HPDE6-E6E7 (cell line): ENCODE measurements at regions not wholly inside any gene's neighbourhood (a gene's known extent, or its start where the extent isn't known, plus 50 kb on each side); places are given as distances from the start of the nearest gene placed in this dataset.
"Not testable (repeated sequence)": the region's sequence is repeated elsewhere in the genome, so short reads cannot be mapped to it uniquely, and the experiment has no call there.

ENCODE experiments used
- DNase-seq: peaks from one replicate; pipeline ENCODE4 v3.0.0; 2011; ENCODE audit warnings: missing footprints; ENCODE audit errors: extremely low spot score

DNA sequence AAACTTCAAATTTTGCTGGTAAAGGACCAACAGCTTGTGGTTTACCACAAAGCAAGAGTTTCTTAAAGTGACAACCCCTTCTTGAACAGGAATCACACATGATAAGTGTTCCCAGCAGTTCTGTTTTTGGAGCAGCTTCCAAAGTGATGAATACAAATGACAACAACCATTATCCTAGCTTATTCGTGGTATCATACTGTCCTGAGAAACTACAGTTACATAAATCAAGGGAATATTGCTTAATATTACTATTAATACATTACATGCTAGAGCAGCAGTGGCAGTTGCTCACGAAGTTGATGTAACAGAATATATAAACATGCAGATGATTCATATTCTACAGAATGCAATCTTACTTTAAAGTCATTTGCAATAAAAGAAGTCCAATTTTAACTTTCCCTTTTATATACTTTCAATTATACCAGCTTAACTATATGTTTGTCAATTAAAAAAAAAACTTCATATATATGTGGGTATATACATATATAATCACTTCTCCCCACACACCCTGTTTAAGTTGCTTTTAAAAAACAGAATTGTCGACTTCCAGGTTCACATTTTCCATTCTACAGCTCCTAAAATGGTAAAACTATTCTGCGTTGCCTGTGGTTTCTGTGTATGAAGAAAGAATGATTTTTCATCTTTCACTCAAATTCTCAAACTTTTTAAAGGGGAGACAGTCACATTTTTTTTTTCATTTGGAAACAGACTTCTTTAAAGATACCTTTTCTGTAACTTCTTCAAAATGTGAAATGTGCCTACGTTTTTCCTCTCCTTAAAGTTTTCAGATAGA lies 713.6 kb downstream of the TDRD15 start:
- no peak for DNase-seq

DNA sequence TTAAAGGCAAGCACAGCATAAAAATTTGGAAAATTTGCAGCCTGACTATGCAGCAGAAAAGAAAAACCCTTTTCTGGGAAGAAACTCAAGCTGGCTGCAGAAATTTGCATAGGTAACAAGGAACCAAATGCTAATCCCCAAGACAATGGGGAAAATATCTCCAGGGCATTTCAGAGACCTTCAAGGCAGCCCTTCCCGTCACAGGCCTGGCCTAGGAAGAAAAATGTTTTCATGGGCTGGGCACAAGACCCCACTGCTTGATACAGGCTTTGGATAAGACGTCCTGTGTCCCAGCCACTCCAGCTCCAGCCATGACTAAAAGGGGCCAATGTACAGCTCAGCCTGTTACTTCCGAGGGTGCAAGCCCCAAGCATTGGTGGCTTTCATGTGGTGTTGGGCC lies 717.6 kb downstream of the TDRD15 start:
- DNase-seq, result no peak

DNA sequence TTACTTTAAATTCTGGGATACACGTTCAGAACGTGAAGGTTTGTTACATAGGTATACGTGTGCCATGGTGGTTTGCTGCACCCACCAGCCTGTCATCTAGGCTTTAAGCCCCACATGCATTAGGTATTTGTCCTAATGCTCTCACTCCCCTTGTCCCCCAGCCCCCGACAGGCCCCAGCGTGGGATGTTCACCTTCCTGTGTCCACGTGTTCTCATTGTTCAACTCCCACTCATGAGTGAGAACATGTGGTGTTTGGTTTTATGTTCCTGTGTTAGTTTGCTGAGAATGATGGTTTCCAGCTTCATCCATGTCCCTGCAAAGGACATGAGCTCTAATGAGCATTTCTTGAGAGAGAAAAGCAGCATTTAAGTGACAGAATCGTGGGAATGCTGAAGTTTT lies 726.6 kb downstream of the TDRD15 start:
- DNase-seq, result not testable (repeated sequence)

DNA sequence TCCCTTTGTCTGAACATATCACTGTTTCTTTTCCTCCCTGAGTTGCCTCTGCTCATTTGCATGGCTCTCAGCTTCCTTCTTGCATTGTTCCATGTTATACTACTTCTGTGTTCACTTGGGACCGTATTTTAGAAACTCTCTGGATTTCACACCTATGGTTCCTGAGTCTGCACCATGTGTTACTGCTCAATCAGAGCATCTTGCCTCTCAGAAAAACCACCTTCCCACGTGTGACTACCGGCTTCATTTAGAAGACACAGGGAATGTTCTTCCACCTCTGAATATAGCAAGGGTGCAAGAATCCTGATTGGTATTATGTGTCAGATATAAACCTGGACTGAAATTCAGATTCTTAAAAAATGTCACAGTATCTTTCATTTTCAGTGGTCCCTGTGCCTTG lies 731.2 kb downstream of the TDRD15 start:
- DNase-seq, result no peak

DNA sequence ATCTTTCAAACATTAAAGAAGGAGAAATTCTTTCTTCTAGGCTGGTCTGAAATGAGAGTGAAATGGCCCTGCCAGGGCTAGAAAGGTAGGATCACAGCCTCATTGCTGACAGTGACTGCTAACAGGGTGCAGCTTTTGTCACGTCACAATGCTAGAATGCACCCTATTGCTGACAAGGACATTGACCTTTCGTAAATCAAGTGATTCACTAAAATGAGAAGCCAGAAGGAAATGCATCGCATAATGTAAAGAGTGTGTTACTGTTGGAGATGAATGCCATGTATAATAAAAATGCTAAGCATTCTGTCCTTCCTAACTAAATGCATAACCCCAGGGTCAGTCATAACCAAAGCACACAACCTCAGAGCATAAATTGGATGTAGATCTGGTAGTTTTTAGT lies 732.9 kb downstream of the TDRD15 start:
- DNase-seq, result no peak

DNA sequence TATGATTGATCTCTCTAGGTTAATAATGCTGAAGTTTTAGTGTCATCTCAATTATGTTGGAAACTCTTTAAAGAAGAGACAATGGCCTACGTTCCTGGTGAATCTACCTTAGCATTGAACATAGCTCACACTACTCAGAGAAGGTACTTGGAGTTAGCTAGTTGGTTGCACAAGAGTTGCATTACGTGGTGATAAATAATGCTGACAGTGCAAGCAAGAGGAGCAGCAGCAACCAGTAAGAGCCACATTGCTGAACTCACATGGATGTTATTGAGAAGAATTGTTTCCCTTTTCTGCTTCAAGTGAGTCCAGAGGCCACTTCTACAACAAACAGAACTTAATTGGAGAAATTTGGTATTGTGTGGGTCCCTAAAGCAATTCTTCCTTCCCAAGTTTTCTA lies 737.1 kb downstream of the TDRD15 start:
- DNase-seq, result no peak

DNA sequence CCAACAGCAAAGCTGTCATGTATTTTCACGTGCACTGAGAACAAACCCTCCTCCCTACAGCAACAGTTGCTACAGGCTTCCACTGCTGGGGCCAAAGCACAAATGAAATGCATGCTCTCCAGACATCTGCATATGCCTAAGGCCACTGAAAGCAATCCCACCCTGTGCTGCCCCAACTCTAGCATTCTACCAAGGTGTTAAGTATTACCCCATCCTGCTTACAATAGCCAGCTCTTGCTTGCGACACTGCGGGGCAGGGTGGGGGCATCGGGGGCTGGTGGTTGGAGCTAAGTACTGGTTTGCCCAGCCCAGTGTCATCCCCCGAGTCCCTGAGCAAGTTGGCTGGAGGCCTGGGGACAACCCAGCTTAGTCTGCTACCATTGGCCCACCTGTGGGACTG lies 742.5 kb downstream of the TDRD15 start:
- DNase-seq, result no peak

DNA sequence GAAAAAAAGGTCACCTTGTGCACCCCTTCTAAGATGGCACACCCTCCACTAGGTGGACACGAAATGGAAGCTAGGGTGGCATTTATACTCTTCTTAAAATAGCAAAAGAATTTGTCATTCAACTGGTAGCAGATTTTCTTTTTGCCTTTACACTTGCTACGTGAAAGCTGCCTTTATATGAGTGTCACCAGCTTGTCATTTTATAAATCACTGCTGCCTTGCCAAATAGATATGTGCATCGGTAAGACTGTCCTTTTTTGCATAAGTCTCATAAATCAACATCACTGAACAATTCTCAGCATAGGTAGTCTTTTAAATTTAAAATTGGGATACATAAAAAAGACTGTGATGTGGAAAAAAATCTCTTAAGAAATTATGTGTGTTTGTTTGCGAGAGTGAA lies 764.1 kb downstream of the TDRD15 start:
- no peak for DNase-seq

DNA sequence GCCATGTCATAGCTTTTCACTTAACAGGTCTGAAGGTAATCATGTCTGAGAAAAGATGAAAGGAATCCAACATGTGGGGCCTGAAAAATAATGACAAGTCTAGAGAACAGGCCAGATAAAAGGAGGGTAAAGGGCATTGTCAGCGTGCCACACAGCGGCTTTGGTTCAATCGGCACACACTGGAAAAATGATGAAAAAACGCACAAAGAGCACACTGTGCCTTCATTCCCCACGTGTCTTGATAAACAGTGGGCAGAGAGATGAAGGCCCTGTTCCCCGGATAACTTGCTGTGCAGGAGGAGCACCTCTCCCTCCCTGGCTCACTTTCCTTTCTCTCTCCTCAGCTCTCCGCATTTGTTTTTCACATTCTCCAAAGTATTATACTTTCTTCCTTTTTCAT lies 766.3 kb downstream of the TDRD15 start:
- DNase-seq, result no peak

DNA sequence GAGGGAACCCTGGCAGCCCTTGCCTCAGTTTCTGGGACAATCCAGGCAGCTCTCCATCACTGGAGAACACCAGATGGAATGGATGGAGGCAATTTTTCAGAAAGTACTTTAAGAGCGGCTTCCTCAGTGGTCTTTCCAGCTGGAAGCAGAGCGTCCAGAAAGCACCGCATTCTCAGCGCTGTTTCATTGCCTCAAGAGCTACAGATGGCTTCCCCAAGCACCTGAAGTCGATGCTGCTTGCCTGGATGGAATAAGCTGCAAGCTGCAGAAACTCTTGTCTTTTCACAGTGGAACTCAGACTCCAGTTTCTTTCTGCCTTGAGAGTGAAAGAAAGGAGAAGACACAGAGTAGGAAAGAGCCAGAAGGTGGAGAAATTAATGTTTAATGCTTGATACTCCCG lies 766.9 kb downstream of the TDRD15 start:
- no peak for DNase-seq

DNA sequence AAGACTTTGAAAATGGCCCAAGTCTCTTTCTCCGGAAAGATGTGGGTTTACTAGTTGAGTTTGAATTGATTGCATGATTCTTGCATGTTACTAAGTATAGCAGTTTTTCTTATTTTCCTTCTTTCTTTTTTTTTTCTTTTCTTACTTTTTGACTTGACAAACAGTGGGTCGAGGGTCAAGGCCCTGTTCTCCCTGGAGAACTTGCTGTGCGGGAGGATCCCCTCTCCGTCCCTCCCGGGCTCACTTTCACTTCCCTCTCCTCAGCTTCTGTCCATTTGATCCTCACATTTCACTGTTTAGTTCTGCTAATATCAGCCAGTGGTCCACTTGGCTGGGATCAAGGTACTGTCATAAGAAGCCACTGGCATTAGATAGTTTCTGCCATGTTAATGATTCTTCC lies 767.4 kb downstream of the TDRD15 start:
- DNase-seq, result no peak

DNA sequence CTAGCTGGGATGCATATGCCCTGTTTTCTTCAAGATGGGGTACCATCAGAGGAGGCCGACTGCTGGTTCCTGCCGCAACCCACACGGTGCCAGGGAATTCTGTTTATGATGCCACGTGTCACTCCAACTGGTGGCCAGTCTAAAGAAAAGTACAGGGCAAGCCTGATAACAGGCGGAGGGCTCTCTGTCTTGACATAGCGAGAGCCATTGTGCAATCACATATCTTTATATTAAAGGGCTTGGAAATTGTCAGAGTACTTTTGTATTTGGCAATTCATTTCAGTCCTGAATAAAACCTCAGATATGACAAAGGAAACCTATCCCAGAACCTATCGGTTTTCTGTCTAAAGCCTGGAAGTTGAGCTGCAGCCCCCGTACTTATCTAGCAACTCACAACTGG lies 768.4 kb downstream of the TDRD15 start:
- DNase-seq, result no peak

DNA sequence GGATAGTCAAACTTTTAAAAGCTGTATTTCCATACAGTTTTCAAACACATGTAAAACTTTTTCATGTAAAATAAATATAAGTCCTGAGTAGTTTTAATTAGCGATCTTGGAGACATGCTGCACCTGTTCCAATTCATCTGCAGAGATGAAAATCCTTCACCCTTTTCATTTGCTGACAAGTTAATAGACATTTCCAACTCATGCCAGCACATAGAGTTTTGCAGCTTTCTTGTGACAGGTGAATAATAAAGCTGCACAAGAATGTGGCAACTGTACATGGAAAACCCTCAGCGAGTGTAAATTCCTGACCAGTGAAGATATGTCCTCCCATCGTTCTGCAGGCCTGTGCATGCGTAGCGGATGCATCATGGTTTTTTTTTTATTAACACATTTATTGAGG lies 771.4 kb downstream of the TDRD15 start:
- no peak for DNase-seq

DNA sequence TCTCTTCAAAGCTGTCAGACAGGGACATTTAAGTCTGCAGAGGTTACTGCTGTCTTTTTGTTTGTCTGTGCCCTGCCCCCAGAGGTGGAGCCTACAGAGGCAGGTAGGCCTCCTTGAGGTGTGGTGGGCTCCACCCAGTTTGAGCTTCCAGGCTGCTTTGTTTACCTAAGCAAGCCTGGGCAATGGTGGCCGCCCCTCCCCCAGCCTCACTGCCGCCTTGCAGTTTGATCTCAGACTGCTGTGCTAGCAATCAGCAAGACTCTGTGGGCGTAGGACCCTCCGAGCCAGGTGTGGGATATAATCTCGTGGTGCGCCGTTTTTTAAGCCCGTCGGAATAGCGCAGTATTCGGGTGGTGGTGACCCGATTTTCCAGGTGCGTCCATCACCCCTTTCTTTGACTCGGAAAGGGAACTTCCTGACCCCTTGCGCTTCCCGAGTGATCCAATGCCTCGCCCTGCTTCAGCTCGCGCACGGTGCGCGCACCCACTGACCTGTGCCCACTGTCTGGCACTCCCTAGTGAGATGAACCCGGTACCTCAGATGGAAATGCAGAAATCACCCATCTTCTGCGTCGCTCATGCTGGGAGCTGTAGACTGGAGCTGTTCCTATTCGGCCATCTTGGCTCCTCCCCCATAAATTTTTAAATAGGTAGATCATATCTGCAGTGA lies 785.1 kb downstream of the TDRD15 start:
- not testable (repeated sequence) for DNase-seq

DNA sequence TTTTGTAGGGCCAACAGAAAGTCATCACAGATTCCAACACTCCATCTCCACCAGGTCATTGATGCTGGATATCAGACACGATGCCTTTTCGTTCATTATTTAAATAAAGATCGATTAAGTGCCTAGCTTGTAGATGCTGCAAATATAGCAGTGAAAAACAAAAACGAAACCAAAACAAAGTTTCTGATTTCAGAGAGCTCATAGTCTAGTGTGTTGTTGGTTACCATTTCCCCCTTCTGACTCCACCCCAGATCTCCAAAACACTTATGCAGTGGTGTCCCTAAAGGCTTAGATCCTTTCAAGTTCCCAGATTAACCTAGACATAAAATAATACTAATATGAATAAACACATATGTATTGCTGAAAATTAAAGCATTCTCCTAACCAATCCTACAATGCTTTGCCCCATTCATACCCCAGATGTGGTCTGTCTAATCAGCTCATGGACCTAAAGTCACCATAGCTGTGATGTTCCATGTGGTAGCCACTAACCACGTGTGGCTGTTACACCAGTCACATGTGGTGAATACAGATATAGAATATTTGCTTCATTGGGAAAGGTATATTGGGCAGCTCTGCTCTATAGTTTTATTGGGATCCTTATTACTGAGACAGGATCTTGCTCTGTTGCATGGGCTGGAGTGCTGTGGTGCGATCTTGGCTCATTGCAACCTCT lies 787.2 kb downstream of the TDRD15 start:
- no peak for DNase-seq

DNA sequence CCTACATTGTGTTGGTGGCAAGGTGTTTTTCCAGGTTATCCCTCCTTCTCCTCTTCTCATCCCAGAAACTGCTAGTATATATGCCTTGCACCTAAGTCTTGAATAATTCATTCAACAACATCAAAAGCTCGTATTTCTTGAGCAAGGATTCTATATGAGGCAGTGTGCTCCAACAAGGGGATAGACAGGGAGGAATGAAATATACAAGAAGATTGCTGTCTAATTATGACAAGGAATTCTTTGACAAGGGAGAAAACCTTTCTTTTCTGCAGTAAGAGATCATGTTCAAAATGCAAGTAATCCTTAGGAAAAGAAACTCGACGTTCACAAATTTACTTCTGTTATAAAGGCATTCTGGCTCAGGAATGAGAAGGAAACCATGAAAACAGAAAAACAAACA lies 788.6 kb downstream of the TDRD15 start:
- no peak for DNase-seq

DNA sequence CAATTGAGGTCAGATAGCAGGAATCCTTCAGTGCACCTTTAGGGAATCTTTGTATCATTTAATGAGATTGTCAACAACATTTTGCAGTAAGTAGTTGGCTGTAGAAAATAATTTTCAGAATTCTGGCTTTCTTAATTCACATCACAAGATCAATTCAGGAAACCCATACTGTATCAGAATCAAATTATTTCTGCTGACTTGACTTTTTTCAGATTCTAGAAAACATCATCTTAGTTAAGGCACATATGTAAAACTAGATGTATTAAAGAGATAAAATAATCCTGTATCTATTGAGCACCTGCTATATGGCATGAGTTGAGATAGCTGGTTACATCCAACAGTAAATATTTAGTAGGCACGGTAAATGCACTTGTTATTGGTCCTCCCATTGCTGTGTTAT lies 791.4 kb downstream of the TDRD15 start:
- no peak for DNase-seq

DNA sequence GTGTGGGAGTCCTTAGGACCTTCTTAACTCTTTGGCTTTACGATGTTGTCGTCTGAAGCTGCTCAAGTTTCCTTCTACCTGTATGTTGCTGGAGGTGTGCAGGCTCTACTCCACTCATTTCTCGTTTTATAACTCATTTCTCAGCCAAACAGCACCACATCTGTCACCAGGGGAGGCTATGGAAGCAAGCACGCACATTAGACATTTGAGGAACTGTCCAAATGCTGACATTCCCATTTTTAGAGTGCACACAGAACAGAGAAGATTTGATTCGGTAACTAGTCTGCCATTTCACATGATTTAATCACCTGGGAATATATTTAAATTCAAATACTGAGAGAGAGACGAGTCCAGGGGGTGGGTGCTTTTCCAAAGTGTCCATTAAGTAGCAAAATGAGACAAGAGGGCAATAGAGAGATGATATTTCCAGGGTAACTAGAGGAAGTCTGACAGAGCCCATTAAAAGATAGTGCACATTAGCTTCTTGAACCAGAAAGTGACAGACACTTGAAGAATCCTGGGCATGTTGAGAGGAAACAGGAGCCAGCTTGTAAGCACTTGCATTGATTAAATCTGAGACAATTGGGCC lies 793.3 kb downstream of the TDRD15 start:
- no peak for DNase-seq

DNA sequence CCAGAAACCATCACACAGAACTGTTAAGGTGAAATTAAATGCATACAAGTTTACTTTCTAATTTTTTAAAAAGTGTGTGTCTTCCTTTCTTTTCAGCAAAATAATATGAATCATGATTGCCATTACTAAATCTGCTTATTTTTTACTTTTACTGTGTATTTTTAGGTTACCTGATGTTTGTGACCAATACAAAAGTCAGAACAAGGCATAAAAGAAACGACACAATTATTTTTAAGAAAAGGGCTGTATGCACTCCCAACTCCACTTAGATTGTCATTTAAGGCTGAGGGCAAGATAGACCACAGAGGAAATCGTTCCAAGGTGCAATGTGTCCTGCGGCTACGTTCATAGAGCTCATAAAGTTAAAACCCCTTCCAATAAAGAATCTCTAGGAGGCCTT lies 797.0 kb downstream of the TDRD15 start:
- no peak for DNase-seq

DNA sequence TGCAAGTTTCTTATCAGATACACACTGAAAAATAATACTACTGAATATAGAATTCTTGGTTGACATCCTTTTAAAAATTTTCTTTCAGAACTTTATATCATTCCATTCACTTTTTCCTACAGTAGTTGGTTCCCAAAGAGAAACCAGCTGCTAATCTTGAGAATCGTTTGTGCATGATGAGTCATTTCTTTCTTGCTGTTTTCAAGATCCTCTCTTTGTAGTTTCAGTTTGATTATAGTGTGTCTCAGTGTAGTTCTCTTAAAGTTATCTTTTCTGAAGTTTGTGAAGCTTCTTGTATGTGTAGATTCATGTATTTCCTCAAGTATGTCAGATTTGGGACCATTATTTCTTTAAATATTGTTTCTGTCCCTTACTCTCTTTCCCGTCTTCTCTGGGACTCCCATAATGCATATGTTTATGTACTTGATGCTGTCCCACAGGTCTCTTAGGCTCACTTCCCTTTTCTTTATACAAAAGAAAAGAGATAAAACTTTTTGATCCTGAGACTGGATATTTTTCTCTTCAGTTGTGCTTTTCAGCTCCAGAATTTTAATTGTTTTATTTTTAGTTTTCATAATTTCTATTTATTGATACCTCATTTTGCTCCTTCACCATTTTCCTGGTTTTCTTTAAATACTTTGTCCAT lies 801.0 kb downstream of the TDRD15 start:
- DNase-seq, result no peak

DNA sequence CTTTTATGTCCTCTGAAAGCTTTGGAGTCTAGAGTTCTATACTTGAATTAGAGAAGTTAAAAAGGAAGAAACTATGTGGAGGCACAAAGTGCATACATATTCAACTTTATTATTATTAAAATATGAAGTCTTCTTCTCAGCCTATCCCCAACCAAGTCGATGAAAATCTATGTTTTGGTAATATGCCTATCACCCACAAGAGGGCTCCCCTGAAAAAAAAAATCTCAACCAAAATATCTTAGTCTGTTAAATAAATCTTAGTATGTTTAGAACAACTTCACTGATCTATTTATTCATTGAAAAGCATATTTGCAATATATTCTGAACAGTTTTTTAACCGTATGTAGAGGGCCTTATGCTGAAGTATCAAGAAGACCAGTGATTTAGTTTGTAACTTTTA lies 804.5 kb downstream of the TDRD15 start:
- no peak for DNase-seq

DNA sequence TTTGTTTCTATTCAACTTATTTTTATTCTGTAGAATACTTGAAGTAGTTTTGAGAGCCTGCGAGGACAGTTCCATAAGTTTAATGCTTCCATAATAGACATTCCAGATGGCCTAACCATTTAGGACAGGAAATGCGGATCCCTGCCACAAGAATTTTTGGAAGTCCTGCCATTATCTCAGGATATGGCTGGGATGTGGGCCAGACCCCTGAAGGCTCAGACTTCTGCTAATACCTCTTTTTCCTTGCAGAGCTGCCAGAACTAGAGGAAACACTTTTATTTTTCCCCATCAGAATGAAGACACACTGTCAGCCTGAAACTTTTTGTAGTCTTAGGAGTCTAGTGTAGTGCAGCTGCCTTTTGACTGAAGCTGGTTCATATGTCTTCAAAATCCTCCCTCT lies 806.5 kb downstream of the TDRD15 start:
- no peak for DNase-seq
